ENCODE measurements at regions not wholly inside any gene's neighbourhood (a gene's known extent, or its start where the extent isn't known, plus 50 kb on each side); places are given as distances from the start of the nearest gene placed in this dataset.

GRCh38 chr1:18052671-18053070 lies 54.9 kb upstream of the IGSF21 start:
- TF ChIP-seq ZNF777 (tag by site-specific recombination; IDR thresholded peaks at IDR 0.05; ENCODE audit: borderline replicate concordance) (no peak), KLF8 (tag by site-specific recombination; IDR thresholded peaks at IDR 0.05) (no peak)
- H3K36me3 ChIP-seq (ENCODE audit: control insufficient read depth in 2 of 2, insufficient read depth in 1 of 2, low read length in 2 of 2): no peaks in the 10 kb centered on the region
- ChIA-PET POLR2A (no interaction called here), CTCF (no interaction called here)
- H3K4me3 ChIP-seq (ENCODE audit: low read depth, low read length): no peak overlapping the region
- no peaks in the 10 kb centered on the region for H3K4me1 ChIP-seq (ENCODE audit: control insufficient read depth, insufficient read depth, low read length)
- H3K9me3 ChIP-seq (ENCODE audit: control insufficient read depth, insufficient read depth, low read depth, low read length): no peaks in the 10 kb centered on the region
- H3K27ac ChIP-seq (ENCODE audit: extremely low read depth, low read depth, low read length): no peak overlapping the region

- TF ChIP-seq SP3 (tag by site-specific recombination; IDR thresholded peaks at IDR 0.05) (no peak), ZNF777 (tag by site-specific recombination; IDR thresholded peaks at IDR 0.05; ENCODE audit: borderline replicate concordance) (no peak), ZNF830 (tag by site-specific recombination; IDR thresholded peaks at IDR 0.05; ENCODE audit: low read depth) (no peak), BCL6B (tag by site-specific recombination; IDR thresholded peaks at IDR 0.05) (no peak), GLI2 (tag by site-specific recombination; IDR thresholded peaks at IDR 0.05; ENCODE audit: borderline replicate concordance, low read depth) (no peak), EGR2 (tag by site-specific recombination; IDR thresholded peaks at IDR 0.05; ENCODE audit: low read depth) (no peak), PATZ1 (tag by site-specific recombination; IDR thresholded peaks at IDR 0.05) (no peak), ZNF350 (tag by site-specific recombination; IDR thresholded peaks at IDR 0.05) (no peak), ZNF174 (tag by site-specific recombination; IDR thresholded peaks at IDR 0.05) (no peak), ZNF677 (tag by site-specific recombination; IDR thresholded peaks at IDR 0.05) (no peak), ZNF639 (tag by site-specific recombination; IDR thresholded peaks at IDR 0.05) (no peak)
- POLR2A ChIA-PET: no interaction called here
- H3K9me3 ChIP-seq (ENCODE audit: control insufficient read depth, insufficient read depth, low read depth, low read length): no peaks in the 10 kb centered on the region
- H3K27ac ChIP-seq (ENCODE audit: extremely low read depth, low read depth, low read length): no peak overlapping the region
- CTCF ChIA-PET: interaction anchor here (0.6 kb wide), 1 partner anchor 466 kb away, joined by 3 read pairs; no protein-coding TSS in a partner anchor
- H3K4me3 ChIP-seq (ENCODE audit: low read depth, low read length): no peak overlapping the region
- no peaks in the 10 kb centered on the region for H3K36me3 ChIP-seq (ENCODE audit: control insufficient read depth in 2 of 2, insufficient read depth in 1 of 2, low read length in 2 of 2)
- H3K4me1 ChIP-seq (ENCODE audit: control insufficient read depth, insufficient read depth, low read length): no peaks in the 10 kb centered on the region
Measured at GRCh38 chr1:18055156-18055555, 52.4 kb upstream of the IGSF21 start.

GRCh38 chr1:18056545-18056944 lies 51.1 kb upstream of the IGSF21 start:
- H3K9me3 ChIP-seq (ENCODE audit: control insufficient read depth, insufficient read depth, low read depth, low read length): no peaks in the 10 kb centered on the region
- no peak overlapping the region for H3K27ac ChIP-seq (ENCODE audit: extremely low read depth, low read depth, low read length)
- CTCF ChIA-PET: no interaction called here
- no peaks in the 10 kb centered on the region for H3K36me3 ChIP-seq (ENCODE audit: control insufficient read depth in 2 of 2, insufficient read depth in 1 of 2, low read length in 2 of 2)
- H3K4me1 ChIP-seq (ENCODE audit: control insufficient read depth, insufficient read depth, low read length): no peaks in the 10 kb centered on the region
- POLR2A ChIA-PET: no interaction called here
- no peak overlapping the region for H3K4me3 ChIP-seq (ENCODE audit: low read depth, low read length)
- TF ChIP-seq ZNF169 (tag by site-specific recombination; IDR thresholded peaks at IDR 0.05) (no peak), ZBTB26 (tag by site-specific recombination; optimal IDR thresholded peaks at IDR 0.05) (no peak), OVOL3 (tag by site-specific recombination; IDR thresholded peaks at IDR 0.05) (no peak), ZNF354C (tag by site-specific recombination; IDR thresholded peaks at IDR 0.05; ENCODE audit: borderline replicate concordance, low read depth) (no peak), ZNF830 (tag by site-specific recombination; IDR thresholded peaks at IDR 0.05; ENCODE audit: low read depth) (no peak), ZSCAN4 (tag by site-specific recombination; IDR thresholded peaks at IDR 0.05) (no peak), PRDM2 (tag by site-specific recombination; IDR thresholded peaks at IDR 0.05; ENCODE audit: borderline replicate concordance) (no peak)
